IPS-15b (cell line): ENCODE measurements at regions not wholly inside any gene's neighbourhood (a gene's known extent, or its start where the extent isn't known, plus 50 kb on each side); places are given as distances from the start of the nearest gene placed in this dataset.
"Not testable (repeated sequence)": the region's sequence is repeated elsewhere in the genome, so short reads cannot be mapped to it uniquely, and the experiment has no call there.

ENCODE experiments used
- H3K27me3 ChIP-seq: one replicate; pipeline ENCODE4 v1.6.1; 2013; ENCODE audit warnings: low read length; ENCODE audit not compliant: control insufficient read depth, insufficient read depth
- H3K36me3 ChIP-seq: one replicate; pipeline ENCODE4 v1.6.1; 2013; ENCODE audit warnings: low read length; ENCODE audit not compliant: control insufficient read depth, insufficient read depth
- H3K4me1 ChIP-seq: one replicate; pipeline ENCODE4 v1.6.1; 2013; ENCODE audit warnings: mild to moderate bottlenecking, low read length; ENCODE audit not compliant: control insufficient read depth, insufficient read depth
- H3K4me3 ChIP-seq: one replicate; pipeline ENCODE4 v1.5.1; 2013; ENCODE audit warnings: low read depth, low read length
- H3K9ac ChIP-seq: one replicate; pipeline ENCODE4 v1.6.1; 2013; ENCODE audit warnings: low read depth, mild to moderate bottlenecking, low read length
- H3K9me3 ChIP-seq: one replicate; pipeline ENCODE4 v1.6.1; 2013; ENCODE audit warnings: mild to moderate bottlenecking, low read length; ENCODE audit not compliant: control insufficient read depth, insufficient read depth

GRCh38 chr10:28983799-28984198, 305.1 kb upstream of the LYZL1 start:
- H3K9me3 ChIP-seq: no peaks in the 10 kb centered on the region
- H3K9ac ChIP-seq: no peak overlapping the region
- no peaks in the 10 kb centered on the region for H3K36me3 ChIP-seq
- no peaks in the 10 kb centered on the region for H3K4me1 ChIP-seq
- no peaks in the 10 kb centered on the region for H3K27me3 ChIP-seq
- no peak overlapping the region for H3K4me3 ChIP-seq

GRCh38 chr10:28984431-28984830, 304.4 kb upstream of the LYZL1 start:
- H3K9me3 ChIP-seq: no peaks in the 10 kb centered on the region
- no peaks in the 10 kb centered on the region for H3K27me3 ChIP-seq
- no peaks in the 10 kb centered on the region for H3K36me3 ChIP-seq
- H3K9ac ChIP-seq: no peak overlapping the region
- H3K4me3 ChIP-seq: no peak overlapping the region
- H3K4me1 ChIP-seq: no peaks in the 10 kb centered on the region

- Histone ChIP-seq H3K4me1 (no peaks in the 10 kb centered on the region), H3K27me3 (no peaks in the 10 kb centered on the region), H3K36me3 (no peaks in the 10 kb centered on the region), H3K9me3 (no peaks in the 10 kb centered on the region), H3K4me3 (no peak overlapping the region), H3K9ac (no peak overlapping the region)
These were observed 303.6 kb upstream of the LYZL1 start for GRCh38 chr10:28985137-28985885.

GRCh38 chr10:28986117-28986792, 302.6 kb upstream of the LYZL1 start:
- H3K9me3 ChIP-seq: no peaks in the 10 kb centered on the region
- no peak overlapping the region for H3K4me3 ChIP-seq
- H3K36me3 ChIP-seq: no peaks in the 10 kb centered on the region
- H3K9ac ChIP-seq: no peak overlapping the region
- no peaks in the 10 kb centered on the region for H3K4me1 ChIP-seq
- no peaks in the 10 kb centered on the region for H3K27me3 ChIP-seq

- Histone ChIP-seq H3K9ac (no peak overlapping the region), H3K27me3 (no peaks in the 10 kb centered on the region), H3K4me3 (no peak overlapping the region), H3K4me1 (no peaks in the 10 kb centered on the region), H3K9me3 (no peaks in the 10 kb centered on the region), H3K36me3 (no peaks in the 10 kb centered on the region)
These were observed 302.0 kb upstream of the LYZL1 start for GRCh38 chr10:28986856-28987255.

- Histone ChIP-seq H3K4me1 (no peaks in the 10 kb centered on the region), H3K36me3 (no peaks in the 10 kb centered on the region), H3K4me3 (no peak overlapping the region), H3K9me3 (no peaks in the 10 kb centered on the region), H3K27me3 (no peaks in the 10 kb centered on the region), H3K9ac (no peak overlapping the region)
These were observed 301.1 kb upstream of the LYZL1 start for GRCh38 chr10:28987555-28988320.

- Histone ChIP-seq H3K36me3 (no peaks in the 10 kb centered on the region), H3K27me3 (no peaks in the 10 kb centered on the region), H3K4me3 (no peak overlapping the region), H3K4me1 (no peaks in the 10 kb centered on the region), H3K9me3 (no peaks in the 10 kb centered on the region), H3K9ac (no peak overlapping the region)
These were observed 299.9 kb upstream of the LYZL1 start for GRCh38 chr10:28988980-28989379.

- H3K9ac ChIP-seq: no peak overlapping the region
- H3K4me3 ChIP-seq: no peak overlapping the region
- no peaks in the 10 kb centered on the region for H3K27me3 ChIP-seq
- no peaks in the 10 kb centered on the region for H3K4me1 ChIP-seq
- no peaks in the 10 kb centered on the region for H3K9me3 ChIP-seq
- H3K36me3 ChIP-seq: no peaks in the 10 kb centered on the region
These were observed 297.3 kb upstream of the LYZL1 start for GRCh38 chr10:28991333-28992270.

GRCh38 chr10:28993056-28993455, 295.8 kb upstream of the LYZL1 start:
- H3K4me3 ChIP-seq: no peak overlapping the region
- H3K36me3 ChIP-seq: no peaks in the 10 kb centered on the region
- no peak overlapping the region for H3K9ac ChIP-seq
- H3K9me3 ChIP-seq: no peaks in the 10 kb centered on the region
- no peaks in the 10 kb centered on the region for H3K4me1 ChIP-seq
- no peaks in the 10 kb centered on the region for H3K27me3 ChIP-seq

- H3K4me3 ChIP-seq: no peak overlapping the region
- H3K27me3 ChIP-seq: no peaks in the 10 kb centered on the region
- H3K9ac ChIP-seq: no peak overlapping the region
- no peaks in the 10 kb centered on the region for H3K36me3 ChIP-seq
- H3K4me1 ChIP-seq: no peaks in the 10 kb centered on the region
- no peaks in the 10 kb centered on the region for H3K9me3 ChIP-seq
These were observed 295.0 kb upstream of the LYZL1 start for GRCh38 chr10:28993861-28994260.

- H3K9ac ChIP-seq, H3K27me3 ChIP-seq, H3K4me3 ChIP-seq, H3K9me3 ChIP-seq, H3K4me1 ChIP-seq, H3K36me3 ChIP-seq: not testable (repeated sequence)
These were observed 294.1 kb upstream of the LYZL1 start for GRCh38 chr10:28994802-28995201.
